DND-41 (cell line): ENCODE measurements at regions not wholly inside any gene's neighbourhood (a gene's known extent, or its start where the extent isn't known, plus 50 kb on each side); places are given as distances from the start of the nearest gene placed in this dataset.

Source experiments
- EZH2 ChIP-seq: IDR thresholded peaks from 3 replicates; pipeline ENCODE4 v1.6.1; 2012; ENCODE audit warnings: borderline replicate concordance, low read depth, mild to moderate bottlenecking, moderate library complexity, low read length, inconsistent platforms; ENCODE audit not compliant: severe bottlenecking
- TF ChIP-seq, protein P1 (sequence below): IDR thresholded peaks from 2 replicates; pipeline ENCODE4 v1.5.1; 2012; ENCODE audit warnings: borderline replicate concordance, low read length, moderate library complexity, mild to moderate bottlenecking; ENCODE audit not compliant: poor library complexity, severe bottlenecking; ENCODE audit errors: extremely low read depth

GRCh38 chr9:89939181-89939580 lies 334.4 kb downstream of the GADD45G start:
- TF ChIP-seq, protein P1, sequence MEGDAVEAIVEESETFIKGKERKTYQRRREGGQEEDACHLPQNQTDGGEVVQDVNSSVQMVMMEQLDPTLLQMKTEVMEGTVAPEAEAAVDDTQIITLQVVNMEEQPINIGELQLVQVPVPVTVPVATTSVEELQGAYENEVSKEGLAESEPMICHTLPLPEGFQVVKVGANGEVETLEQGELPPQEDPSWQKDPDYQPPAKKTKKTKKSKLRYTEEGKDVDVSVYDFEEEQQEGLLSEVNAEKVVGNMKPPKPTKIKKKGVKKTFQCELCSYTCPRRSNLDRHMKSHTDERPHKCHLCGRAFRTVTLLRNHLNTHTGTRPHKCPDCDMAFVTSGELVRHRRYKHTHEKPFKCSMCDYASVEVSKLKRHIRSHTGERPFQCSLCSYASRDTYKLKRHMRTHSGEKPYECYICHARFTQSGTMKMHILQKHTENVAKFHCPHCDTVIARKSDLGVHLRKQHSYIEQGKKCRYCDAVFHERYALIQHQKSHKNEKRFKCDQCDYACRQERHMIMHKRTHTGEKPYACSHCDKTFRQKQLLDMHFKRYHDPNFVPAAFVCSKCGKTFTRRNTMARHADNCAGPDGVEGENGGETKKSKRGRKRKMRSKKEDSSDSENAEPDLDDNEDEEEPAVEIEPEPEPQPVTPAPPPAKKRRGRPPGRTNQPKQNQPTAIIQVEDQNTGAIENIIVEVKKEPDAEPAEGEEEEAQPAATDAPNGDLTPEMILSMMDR: no peak
- TF ChIP-seq EZH2: no peak
